Astrocyte (in vitro differentiated cells and primary cell): ENCODE measurements at regions not wholly inside any gene's neighbourhood (a gene's known extent, or its start where the extent isn't known, plus 50 kb on each side); places are given as distances from the start of the nearest gene placed in this dataset.

Experiments used
- DNase-seq: peaks from one replicate; pipeline ENCODE4 v3.0.0-alpha.2; 2010; ENCODE audit warnings: low read depth
- FAIRE-seq: peaks from 2 replicates; lab custom pipeline; 2011; peaks lifted over from hg19 to GRCh38; lab: Jason Lieb, UNC
- H2AFZ ChIP-seq: 2 replicates; pipeline ENCODE4 v1.6.0; 2012; ENCODE audit warnings: low read depth, low read length, inconsistent platforms
- H3K27ac ChIP-seq: 2 replicates; pipeline ENCODE4 v1.5.1; 2011; ENCODE audit warnings: low read depth, low read length, inconsistent platforms
- H3K27me3 ChIP-seq: 2 replicates; pipeline ENCODE4 v1.6.0; 2011; ENCODE audit warnings: low read length, inconsistent platforms; ENCODE audit not compliant: insufficient read depth
- H3K36me3 ChIP-seq: 2 replicates; pipeline ENCODE4 v1.5.1; 2011; ENCODE audit warnings: low read length, inconsistent platforms; ENCODE audit not compliant: insufficient read depth
- H3K4me1 ChIP-seq: 2 replicates; pipeline ENCODE4 v1.5.1; 2011; ENCODE audit warnings: low read length, inconsistent platforms; ENCODE audit not compliant: insufficient read depth
- H3K4me2 ChIP-seq: 2 replicates; pipeline ENCODE4 v1.6.0; 2012; ENCODE audit warnings: low read length, inconsistent platforms
- H3K4me3 ChIP-seq: 2 replicates; pipeline ENCODE4 v1.5.1; 2011; ENCODE audit warnings: low read depth, mild to moderate bottlenecking, low read length, inconsistent platforms; ENCODE audit not compliant: insufficient read depth
- H3K79me2 ChIP-seq: 2 replicates; pipeline ENCODE4 v1.6.0; 2012; ENCODE audit warnings: mild to moderate bottlenecking, low read length, inconsistent platforms; ENCODE audit not compliant: insufficient read depth
- H3K9ac ChIP-seq: 2 replicates; pipeline ENCODE4 v1.6.0; 2012; ENCODE audit warnings: mild to moderate bottlenecking, low read length, inconsistent platforms
- H3K9me3 ChIP-seq: 2 replicates; pipeline ENCODE4 v1.5.1; 2012; ENCODE audit warnings: low read depth, mild to moderate bottlenecking, low read length, inconsistent platforms; ENCODE audit not compliant: insufficient read depth
- H4K20me1 ChIP-seq: 2 replicates; pipeline ENCODE4 v1.6.0; 2012; ENCODE audit warnings: low read length, inconsistent platforms; ENCODE audit not compliant: insufficient read depth
- H3K27ac Mint-ChIP-seq: one replicate; pipeline ENCODE4 v1.8.0; 2021; ENCODE audit warnings: mild to moderate bottlenecking, mixed read lengths; ENCODE audit not compliant: unreplicated experiment
- H3K27me3 Mint-ChIP-seq: one replicate; pipeline ENCODE4 v1.8.0; 2021; ENCODE audit warnings: low read depth, mixed read lengths; ENCODE audit not compliant: unreplicated experiment
- H3K36me3 Mint-ChIP-seq: one replicate; pipeline ENCODE4 v1.8.0; 2021; ENCODE audit warnings: low read depth, mixed read lengths; ENCODE audit not compliant: unreplicated experiment
- H3K4me1 Mint-ChIP-seq: one replicate; pipeline ENCODE4 v1.8.0; 2021; ENCODE audit warnings: low read depth, mixed read lengths; ENCODE audit not compliant: unreplicated experiment
- H3K4me3 Mint-ChIP-seq: one replicate; pipeline ENCODE4 v1.8.0; 2021; ENCODE audit warnings: mild to moderate bottlenecking, moderate library complexity, mixed read lengths; ENCODE audit not compliant: unreplicated experiment
- H3K9me3 Mint-ChIP-seq: one replicate; pipeline ENCODE4 v1.8.0; 2021; ENCODE audit warnings: mild to moderate bottlenecking, mixed read lengths; ENCODE audit not compliant: unreplicated experiment
- EZH2 ChIP-seq: IDR thresholded peaks from 2 replicates; pipeline ENCODE4 v1.6.1; 2012; ENCODE audit warnings: mild to moderate bottlenecking, low read length, inconsistent platforms; ENCODE audit not compliant: insufficient read depth
- TF ChIP-seq, protein P1 (sequence below): IDR thresholded peaks from 2 replicates; pipeline ENCODE4 v1.5.1; 2011; ENCODE audit warnings: low read depth, mild to moderate bottlenecking, inconsistent platforms, low read length, moderate library complexity; ENCODE audit not compliant: insufficient read depth

DNA sequence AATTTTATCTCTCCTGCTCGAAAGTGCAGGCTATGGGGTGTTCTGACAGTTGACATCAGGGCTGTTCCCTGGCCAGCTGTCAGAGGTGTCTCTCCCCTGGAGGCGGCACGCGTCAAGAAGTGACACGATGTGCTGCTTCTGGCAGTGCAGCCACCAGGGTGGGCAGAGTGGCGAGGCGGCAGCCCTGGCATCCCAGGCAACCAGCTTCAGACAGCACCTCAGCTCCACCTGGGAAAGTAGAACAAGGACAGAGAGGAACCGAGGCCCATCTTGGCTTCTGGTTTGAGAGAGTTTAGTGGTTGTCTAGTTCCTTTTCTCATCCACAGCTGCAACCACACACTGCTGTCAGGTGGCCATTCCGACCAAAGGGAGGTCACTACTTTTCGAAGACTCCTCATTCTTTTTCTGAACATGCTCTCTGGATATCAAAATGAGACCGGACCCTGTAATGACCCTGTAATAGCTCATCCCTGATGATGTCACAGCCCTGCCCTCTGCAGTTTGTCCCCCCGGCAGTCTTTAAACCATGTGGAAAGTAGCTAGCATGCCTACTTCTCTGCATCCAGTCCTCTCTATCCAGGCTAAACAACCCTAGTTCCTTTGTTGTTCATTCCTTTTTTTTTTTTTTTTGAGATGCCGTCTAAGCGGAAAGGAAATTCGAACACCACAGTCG, 381.0 kb upstream of the NRP1 start:
- Histone ChIP-seq H3K4me1 (no peaks in the 10 kb centered on the region), H3K4me2 (no peak overlapping the region), H3K4me3 (no peak overlapping the region), H3K9ac (no peak overlapping the region), H3K27me3 (no peaks in the 10 kb centered on the region), H3K9me3 (no peaks in the 10 kb centered on the region), H3K36me3 (no peaks in the 10 kb centered on the region), H2AFZ (no peak overlapping the region), H4K20me1 (no peaks in the 10 kb centered on the region), H3K79me2 (no peaks in the 10 kb centered on the region), H3K27ac (no peak overlapping the region)
- H3K4me1 Mint-ChIP-seq = no peaks in the 10 kb centered on the region
- DNase-seq = no peak
- peaks cover 3% of the 10 kb centered on the region for H3K27me3 Mint-ChIP-seq
- no peak overlapping the region for H3K4me3 Mint-ChIP-seq
- TF ChIP-seq, protein P1, sequence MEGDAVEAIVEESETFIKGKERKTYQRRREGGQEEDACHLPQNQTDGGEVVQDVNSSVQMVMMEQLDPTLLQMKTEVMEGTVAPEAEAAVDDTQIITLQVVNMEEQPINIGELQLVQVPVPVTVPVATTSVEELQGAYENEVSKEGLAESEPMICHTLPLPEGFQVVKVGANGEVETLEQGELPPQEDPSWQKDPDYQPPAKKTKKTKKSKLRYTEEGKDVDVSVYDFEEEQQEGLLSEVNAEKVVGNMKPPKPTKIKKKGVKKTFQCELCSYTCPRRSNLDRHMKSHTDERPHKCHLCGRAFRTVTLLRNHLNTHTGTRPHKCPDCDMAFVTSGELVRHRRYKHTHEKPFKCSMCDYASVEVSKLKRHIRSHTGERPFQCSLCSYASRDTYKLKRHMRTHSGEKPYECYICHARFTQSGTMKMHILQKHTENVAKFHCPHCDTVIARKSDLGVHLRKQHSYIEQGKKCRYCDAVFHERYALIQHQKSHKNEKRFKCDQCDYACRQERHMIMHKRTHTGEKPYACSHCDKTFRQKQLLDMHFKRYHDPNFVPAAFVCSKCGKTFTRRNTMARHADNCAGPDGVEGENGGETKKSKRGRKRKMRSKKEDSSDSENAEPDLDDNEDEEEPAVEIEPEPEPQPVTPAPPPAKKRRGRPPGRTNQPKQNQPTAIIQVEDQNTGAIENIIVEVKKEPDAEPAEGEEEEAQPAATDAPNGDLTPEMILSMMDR = no peak
- TF ChIP-seq EZH2 = no peak
- FAIRE-seq = no peak
- H3K9me3 Mint-ChIP-seq = no peaks in the 10 kb centered on the region
- H3K36me3 Mint-ChIP-seq = no peaks in the 10 kb centered on the region
- no peak overlapping the region for H3K27ac Mint-ChIP-seq

DNA sequence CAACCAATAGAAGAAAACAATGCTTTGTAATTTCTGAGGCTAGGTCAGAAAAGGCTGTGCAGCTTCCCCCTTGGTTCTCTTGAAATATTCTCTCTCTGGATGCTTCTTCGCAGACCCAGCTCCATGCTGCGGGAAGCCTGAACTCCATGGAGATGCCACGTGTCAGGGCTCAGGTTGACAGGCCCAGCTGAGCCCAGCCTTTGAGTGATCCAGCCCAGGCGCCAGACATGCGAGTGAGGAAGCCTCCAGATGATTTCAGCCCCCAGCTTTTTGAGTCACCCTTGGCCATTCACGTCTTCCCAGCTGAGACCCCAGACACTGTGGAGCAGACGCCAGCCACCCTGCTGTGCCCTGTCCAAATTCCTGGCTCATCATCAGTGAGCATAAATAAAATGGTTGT, 378.4 kb upstream of the NRP1 start:
- no peak overlapping the region for H3K27ac ChIP-seq
- H3K27me3 ChIP-seq = no peaks in the 10 kb centered on the region
- no peak for DNase-seq
- no peaks in the 10 kb centered on the region for H3K9me3 ChIP-seq
- no peak overlapping the region for H3K4me2 ChIP-seq
- no peaks in the 10 kb centered on the region for H3K9me3 Mint-ChIP-seq
- H4K20me1 ChIP-seq = no peaks in the 10 kb centered on the region
- H3K4me3 ChIP-seq = no peak overlapping the region
- no peak overlapping the region for H3K4me3 Mint-ChIP-seq
- no peak overlapping the region for H2AFZ ChIP-seq
- H3K4me1 Mint-ChIP-seq = no peaks in the 10 kb centered on the region
- no peaks in the 10 kb centered on the region for H3K36me3 ChIP-seq
- no peak for TF ChIP-seq EZH2
- H3K27me3 Mint-ChIP-seq = peaks cover 6% of the 10 kb centered on the region
- no peaks in the 10 kb centered on the region for H3K79me2 ChIP-seq
- H3K9ac ChIP-seq = no peak overlapping the region
- no peaks in the 10 kb centered on the region for H3K36me3 Mint-ChIP-seq
- no peaks in the 10 kb centered on the region for H3K4me1 ChIP-seq
- FAIRE-seq = no peak
- H3K27ac Mint-ChIP-seq = no peak overlapping the region

DNA sequence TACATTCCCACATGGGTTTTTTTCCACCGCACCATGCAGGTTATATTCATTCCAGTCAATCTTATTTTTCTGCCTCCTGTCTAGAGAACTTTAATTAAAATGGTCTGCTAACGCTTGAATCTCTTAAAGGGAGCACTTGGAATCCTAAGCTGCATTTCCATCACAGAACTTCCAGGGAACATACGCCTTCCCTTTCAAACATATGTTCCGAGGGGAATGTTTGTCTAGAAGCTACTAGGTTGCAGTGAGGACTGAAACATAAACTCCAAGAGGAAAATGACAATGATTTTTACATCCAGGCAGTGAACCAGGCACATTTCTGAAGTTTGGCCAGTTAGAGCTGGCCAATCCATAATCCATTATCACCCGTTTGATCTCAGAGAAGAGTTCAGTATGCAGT, 375.5 kb upstream of the NRP1 start:
- H3K9ac ChIP-seq = no peak overlapping the region
- H3K4me1 ChIP-seq = peaks cover 5% of the 10 kb centered on the region
- peaks cover 3% of the 10 kb centered on the region for H3K27me3 Mint-ChIP-seq
- H3K4me1 Mint-ChIP-seq = peaks cover 3% of the 10 kb centered on the region
- H3K4me3 ChIP-seq = no peak overlapping the region
- H3K9me3 Mint-ChIP-seq = no peaks in the 10 kb centered on the region
- H3K79me2 ChIP-seq = no peaks in the 10 kb centered on the region
- no peaks in the 10 kb centered on the region for H3K36me3 ChIP-seq
- no peaks in the 10 kb centered on the region for H4K20me1 ChIP-seq
- no peak overlapping the region for H2AFZ ChIP-seq
- FAIRE-seq (no peak), DNase-seq (no peak)
- no peaks in the 10 kb centered on the region for H3K9me3 ChIP-seq
- H3K4me3 Mint-ChIP-seq = no peak overlapping the region
- H3K27ac ChIP-seq = no peak overlapping the region
- TF ChIP-seq, protein P1 = no peak
- no peak for TF ChIP-seq EZH2
- no peak overlapping the region for H3K27ac Mint-ChIP-seq
- no peak overlapping the region for H3K4me2 ChIP-seq
- no peaks in the 10 kb centered on the region for H3K36me3 Mint-ChIP-seq
- no peaks in the 10 kb centered on the region for H3K27me3 ChIP-seq
